Lower leg skin (tissue), 3 donors: ENCODE measurements at regions not wholly inside any gene's neighbourhood (a gene's known extent, or its start where the extent isn't known, plus 50 kb on each side); places are given as distances from the start of the nearest gene placed in this dataset.

Experiments
- POLR2A ChIP-seq, 2 donors: fragments of 450-650 bp; IDR thresholded peaks; one replicate each; pipeline ENCODE4 v1.6.1; 2016 to 2017; ENCODE audit warnings: antibody characterized with exemption in 2 of 2, mild to moderate bottlenecking in 1 of 2, moderate library complexity in 1 of 2
- TF ChIP-seq, protein P1 (sequence below), 3 donors: fragments of 450-650 bp; IDR thresholded peaks; one replicate each; pipeline ENCODE4 v1.5.1; 2016; ENCODE audit warnings: antibody characterized with exemption in 3 of 3, mild to moderate bottlenecking in 3 of 3, moderate library complexity in 2 of 3

DNA sequence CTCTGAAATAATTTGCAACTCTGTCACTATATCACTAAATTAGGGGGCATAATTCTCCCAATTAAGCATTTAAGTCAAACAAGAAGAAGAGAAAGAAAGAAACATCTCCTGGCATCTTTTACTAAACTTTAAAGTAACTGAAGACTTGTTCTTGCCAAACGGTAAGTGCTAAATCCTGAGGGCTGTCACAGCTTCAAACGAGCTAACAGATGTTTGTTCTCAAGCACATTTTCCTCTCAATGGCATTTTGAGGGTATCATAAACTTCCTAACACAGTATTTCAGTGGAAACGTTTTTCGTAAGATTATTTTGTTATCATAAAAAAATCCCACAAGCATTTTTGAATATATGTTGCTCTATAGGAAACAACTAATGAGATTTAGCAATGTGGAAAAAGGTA is 169.5 kb upstream of the TAS2R1 start:
- TF ChIP-seq, protein P1, sequence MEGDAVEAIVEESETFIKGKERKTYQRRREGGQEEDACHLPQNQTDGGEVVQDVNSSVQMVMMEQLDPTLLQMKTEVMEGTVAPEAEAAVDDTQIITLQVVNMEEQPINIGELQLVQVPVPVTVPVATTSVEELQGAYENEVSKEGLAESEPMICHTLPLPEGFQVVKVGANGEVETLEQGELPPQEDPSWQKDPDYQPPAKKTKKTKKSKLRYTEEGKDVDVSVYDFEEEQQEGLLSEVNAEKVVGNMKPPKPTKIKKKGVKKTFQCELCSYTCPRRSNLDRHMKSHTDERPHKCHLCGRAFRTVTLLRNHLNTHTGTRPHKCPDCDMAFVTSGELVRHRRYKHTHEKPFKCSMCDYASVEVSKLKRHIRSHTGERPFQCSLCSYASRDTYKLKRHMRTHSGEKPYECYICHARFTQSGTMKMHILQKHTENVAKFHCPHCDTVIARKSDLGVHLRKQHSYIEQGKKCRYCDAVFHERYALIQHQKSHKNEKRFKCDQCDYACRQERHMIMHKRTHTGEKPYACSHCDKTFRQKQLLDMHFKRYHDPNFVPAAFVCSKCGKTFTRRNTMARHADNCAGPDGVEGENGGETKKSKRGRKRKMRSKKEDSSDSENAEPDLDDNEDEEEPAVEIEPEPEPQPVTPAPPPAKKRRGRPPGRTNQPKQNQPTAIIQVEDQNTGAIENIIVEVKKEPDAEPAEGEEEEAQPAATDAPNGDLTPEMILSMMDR (IDR thresholded peaks at IDR 0.05): no peak
- no peak for TF ChIP-seq POLR2A (IDR thresholded peaks at IDR 0.05)
